ENCODE measurements at regions not wholly inside any gene's neighbourhood (a gene's known extent, or its start where the extent isn't known, plus 50 kb on each side); places are given as distances from the start of the nearest gene placed in this dataset.

DNA sequence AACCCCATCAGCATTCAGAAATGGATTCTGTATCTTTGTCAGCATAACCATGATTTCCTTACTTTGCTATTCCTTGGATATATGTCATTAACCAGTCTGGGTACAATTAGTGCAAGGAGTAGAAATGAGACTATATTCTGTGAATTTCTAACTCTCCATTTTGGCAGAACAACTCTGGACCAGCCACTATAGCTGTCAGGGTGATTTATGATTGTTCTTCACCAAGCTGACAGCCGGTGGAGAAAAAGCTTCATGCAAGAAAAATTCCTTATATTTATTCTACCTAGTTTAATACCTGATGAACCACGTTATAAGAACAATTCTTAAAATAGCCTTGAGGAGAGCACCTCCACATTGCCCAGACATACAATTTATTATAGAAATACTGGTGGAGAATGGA lies 431.2 kb upstream of the TCF4 start:
- BruUV-seq (replicated peaks), result no TSS peak
- H3K79me1 ChIP-seq (ENCODE audit: low read depth in 1 of 2, low read length in 2 of 2), result no peaks in the 10 kb centered on the region
- H3K56ac ChIP-seq (ENCODE audit: extremely low read depth, insufficient read depth, low read length), result no peak overlapping the region
- H4K20me1 ChIP-seq (ENCODE audit: insufficient read depth, low read length), result no peaks in the 10 kb centered on the region
- H3K27me3 ChIP-seq (ENCODE audit: control insufficient read depth, insufficient read depth, low read length), result no peaks in the 10 kb centered on the region
- no peaks in the 10 kb centered on the region; the same call in 1 of the 2 replicates for H3K4me1 ChIP-seq (ENCODE audit: control insufficient read depth, insufficient read depth, low read length)
- no peak overlapping the region for H3K4ac ChIP-seq (ENCODE audit: low read depth, low read length)
- no peak overlapping the region for H3K23ac ChIP-seq (ENCODE audit: low read depth, low read length)
- H3K4me3 ChIP-seq (ENCODE audit: insufficient read depth, low read depth, low read length), result no peak overlapping the region
- H3K9me1 ChIP-seq (ENCODE audit: insufficient read depth, low read length), result no peaks in the 10 kb centered on the region
- H2BK120ac ChIP-seq (ENCODE audit: low read depth, low read length), result no peak overlapping the region
- H2BK20ac ChIP-seq (ENCODE audit: low read depth, low read length), result no peak overlapping the region
- no peak overlapping the region for H2BK15ac ChIP-seq (ENCODE audit: low read depth, low read length)
- dilution Hi-C loops (cut with HindIII; ENCODE audit: low sequenced_read_pairs, unreplicated experiment) (no loop called here), intact Hi-C loops (cut with micrococcal nuclease) (no loop called here), in situ Hi-C loops (cut with MboI; ENCODE audit: low sequenced_read_pairs) (no loop called here)
- no peak overlapping the region for H3K4me2 ChIP-seq (ENCODE audit: low read depth, low read length)
- no peak overlapping the region for H2AFZ ChIP-seq (replicated peaks; ENCODE audit: low read length, poor library complexity)
- POLR2A ChIA-PET (ENCODE audit: unreplicated experiment), result no interaction called here
- H2AK5ac ChIP-seq (ENCODE audit: low read depth, low read length), result no peak overlapping the region
- no peak overlapping the region for H2BK5ac ChIP-seq (ENCODE audit: low read depth, low read length, poor library complexity, severe bottlenecking)
- H3K36me3 ChIP-seq (ENCODE audit: control insufficient read depth, insufficient read depth, low read length), result no peaks in the 10 kb centered on the region
- H4K91ac ChIP-seq (ENCODE audit: insufficient read depth, low read depth, low read length), result no peak overlapping the region
- TF ChIP-seq, protein P1, sequence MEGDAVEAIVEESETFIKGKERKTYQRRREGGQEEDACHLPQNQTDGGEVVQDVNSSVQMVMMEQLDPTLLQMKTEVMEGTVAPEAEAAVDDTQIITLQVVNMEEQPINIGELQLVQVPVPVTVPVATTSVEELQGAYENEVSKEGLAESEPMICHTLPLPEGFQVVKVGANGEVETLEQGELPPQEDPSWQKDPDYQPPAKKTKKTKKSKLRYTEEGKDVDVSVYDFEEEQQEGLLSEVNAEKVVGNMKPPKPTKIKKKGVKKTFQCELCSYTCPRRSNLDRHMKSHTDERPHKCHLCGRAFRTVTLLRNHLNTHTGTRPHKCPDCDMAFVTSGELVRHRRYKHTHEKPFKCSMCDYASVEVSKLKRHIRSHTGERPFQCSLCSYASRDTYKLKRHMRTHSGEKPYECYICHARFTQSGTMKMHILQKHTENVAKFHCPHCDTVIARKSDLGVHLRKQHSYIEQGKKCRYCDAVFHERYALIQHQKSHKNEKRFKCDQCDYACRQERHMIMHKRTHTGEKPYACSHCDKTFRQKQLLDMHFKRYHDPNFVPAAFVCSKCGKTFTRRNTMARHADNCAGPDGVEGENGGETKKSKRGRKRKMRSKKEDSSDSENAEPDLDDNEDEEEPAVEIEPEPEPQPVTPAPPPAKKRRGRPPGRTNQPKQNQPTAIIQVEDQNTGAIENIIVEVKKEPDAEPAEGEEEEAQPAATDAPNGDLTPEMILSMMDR (conservative IDR thresholded peaks at IDR 0.05; ENCODE audit: low read depth, low read length), result no peak
- TF ChIP-seq NFE2L2 (IDR thresholded peaks at IDR 0.05; ENCODE audit: low read depth, low read length) (no peak), FOS (IDR thresholded peaks at IDR 0.05; ENCODE audit: low read depth, low read length) (no peak), RAD21 (IDR thresholded peaks at IDR 0.05; ENCODE audit: low read length) (no peak), SMC3 (IDR thresholded peaks at IDR 0.05; ENCODE audit: low read depth, low read length) (no peak), CEBPB (IDR thresholded peaks at IDR 0.05; ENCODE audit: low read depth, low read length) (no peak), MAFK (IDR thresholded peaks at IDR 0.05; ENCODE audit: low read depth, low read length) (no peak), RCOR1 (IDR thresholded peaks at IDR 0.05; ENCODE audit: insufficient replicate concordance, low read length) (no peak), CHD1 (IDR thresholded peaks at IDR 0.05; ENCODE audit: low read depth, low read length) (no peak), MAZ (IDR thresholded peaks at IDR 0.05; ENCODE audit: borderline replicate concordance, low read depth, low read length) (no peak), RFX5 (IDR thresholded peaks at IDR 0.05; ENCODE audit: low read depth, low read length) (no peak)
- TF ChIP-seq, protein P2, sequence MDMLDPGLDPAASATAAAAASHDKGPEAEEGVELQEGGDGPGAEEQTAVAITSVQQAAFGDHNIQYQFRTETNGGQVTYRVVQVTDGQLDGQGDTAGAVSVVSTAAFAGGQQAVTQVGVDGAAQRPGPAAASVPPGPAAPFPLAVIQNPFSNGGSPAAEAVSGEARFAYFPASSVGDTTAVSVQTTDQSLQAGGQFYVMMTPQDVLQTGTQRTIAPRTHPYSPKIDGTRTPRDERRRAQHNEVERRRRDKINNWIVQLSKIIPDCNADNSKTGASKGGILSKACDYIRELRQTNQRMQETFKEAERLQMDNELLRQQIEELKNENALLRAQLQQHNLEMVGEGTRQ (IDR thresholded peaks at IDR 0.05; ENCODE audit: low read depth, low read length), result no peak
- TF ChIP-seq, protein P3, sequence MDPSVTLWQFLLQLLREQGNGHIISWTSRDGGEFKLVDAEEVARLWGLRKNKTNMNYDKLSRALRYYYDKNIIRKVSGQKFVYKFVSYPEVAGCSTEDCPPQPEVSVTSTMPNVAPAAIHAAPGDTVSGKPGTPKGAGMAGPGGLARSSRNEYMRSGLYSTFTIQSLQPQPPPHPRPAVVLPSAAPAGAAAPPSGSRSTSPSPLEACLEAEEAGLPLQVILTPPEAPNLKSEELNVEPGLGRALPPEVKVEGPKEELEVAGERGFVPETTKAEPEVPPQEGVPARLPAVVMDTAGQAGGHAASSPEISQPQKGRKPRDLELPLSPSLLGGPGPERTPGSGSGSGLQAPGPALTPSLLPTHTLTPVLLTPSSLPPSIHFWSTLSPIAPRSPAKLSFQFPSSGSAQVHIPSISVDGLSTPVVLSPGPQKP (IDR thresholded peaks at IDR 0.05; ENCODE audit: borderline replicate concordance, low read depth, low read length), result no peak
- H3K14ac ChIP-seq (replicated peaks; ENCODE audit: low read depth, low read length), result no peak overlapping the region
- ATAC-seq (ENCODE audit: low read depth) (no peak), DNase-seq (no peak)
- no peak overlapping the region for H2AK9ac ChIP-seq (replicated peaks; ENCODE audit: low read depth, low read length, poor library complexity)
- H4K5ac ChIP-seq (ENCODE audit: low read depth, low read length), result no peak overlapping the region
- no peak overlapping the region for H3K18ac ChIP-seq (ENCODE audit: low read depth, low read length)
- no peak overlapping the region for H3K27ac ChIP-seq (ENCODE audit: insufficient read depth, low read length)
- H3K9me3 ChIP-seq (ENCODE audit: control insufficient read depth, insufficient read depth, low read length), result no peaks in the 10 kb centered on the region
- no peak overlapping the region for H3K9ac ChIP-seq (ENCODE audit: low read depth, low read length)
- CTCF ChIA-PET, result no interaction called here
- no peak overlapping the region for H4K8ac ChIP-seq (ENCODE audit: low read depth in 2 of 2, low read length in 2 of 2)
- WGBS, 2 experiments (ENCODE audit: extremely low coverage in 2 of 2, insufficient read length in 1 of 2), result no CpG with 5 or more reads among the region's 2 CpGs

Measured in IMR-90 (cell line).